ENCODE measurements at regions not wholly inside any gene's neighbourhood (a gene's known extent, or its start where the extent isn't known, plus 50 kb on each side); places are given as distances from the start of the nearest gene placed in this dataset.

DNA sequence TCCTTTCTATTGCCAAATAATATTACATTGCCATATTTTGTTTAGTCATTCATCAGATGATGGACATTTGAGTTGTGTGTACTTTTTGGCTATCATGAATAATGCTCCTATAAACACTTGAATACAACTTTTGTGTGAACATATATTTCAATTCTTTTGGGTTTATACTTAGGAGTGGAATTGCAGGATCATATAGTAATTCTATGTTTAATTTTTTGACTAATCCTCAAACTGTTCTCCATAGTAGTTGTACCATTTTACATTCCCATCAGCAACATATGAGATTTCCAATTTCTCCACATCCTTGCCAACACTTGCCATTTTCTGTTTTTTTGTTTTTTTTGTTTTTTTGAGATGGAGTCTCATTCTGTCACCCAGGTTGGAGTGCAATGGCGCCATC is 87.2 kb downstream of the B3GNT2 start:
- TF ChIP-seq, protein P1, sequence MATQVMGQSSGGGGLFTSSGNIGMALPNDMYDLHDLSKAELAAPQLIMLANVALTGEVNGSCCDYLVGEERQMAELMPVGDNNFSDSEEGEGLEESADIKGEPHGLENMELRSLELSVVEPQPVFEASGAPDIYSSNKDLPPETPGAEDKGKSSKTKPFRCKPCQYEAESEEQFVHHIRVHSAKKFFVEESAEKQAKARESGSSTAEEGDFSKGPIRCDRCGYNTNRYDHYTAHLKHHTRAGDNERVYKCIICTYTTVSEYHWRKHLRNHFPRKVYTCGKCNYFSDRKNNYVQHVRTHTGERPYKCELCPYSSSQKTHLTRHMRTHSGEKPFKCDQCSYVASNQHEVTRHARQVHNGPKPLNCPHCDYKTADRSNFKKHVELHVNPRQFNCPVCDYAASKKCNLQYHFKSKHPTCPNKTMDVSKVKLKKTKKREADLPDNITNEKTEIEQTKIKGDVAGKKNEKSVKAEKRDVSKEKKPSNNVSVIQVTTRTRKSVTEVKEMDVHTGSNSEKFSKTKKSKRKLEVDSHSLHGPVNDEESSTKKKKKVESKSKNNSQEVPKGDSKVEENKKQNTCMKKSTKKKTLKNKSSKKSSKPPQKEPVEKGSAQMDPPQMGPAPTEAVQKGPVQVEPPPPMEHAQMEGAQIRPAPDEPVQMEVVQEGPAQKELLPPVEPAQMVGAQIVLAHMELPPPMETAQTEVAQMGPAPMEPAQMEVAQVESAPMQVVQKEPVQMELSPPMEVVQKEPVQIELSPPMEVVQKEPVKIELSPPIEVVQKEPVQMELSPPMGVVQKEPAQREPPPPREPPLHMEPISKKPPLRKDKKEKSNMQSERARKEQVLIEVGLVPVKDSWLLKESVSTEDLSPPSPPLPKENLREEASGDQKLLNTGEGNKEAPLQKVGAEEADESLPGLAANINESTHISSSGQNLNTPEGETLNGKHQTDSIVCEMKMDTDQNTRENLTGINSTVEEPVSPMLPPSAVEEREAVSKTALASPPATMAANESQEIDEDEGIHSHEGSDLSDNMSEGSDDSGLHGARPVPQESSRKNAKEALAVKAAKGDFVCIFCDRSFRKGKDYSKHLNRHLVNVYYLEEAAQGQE (IDR thresholded peaks at IDR 0.05; ENCODE audit: insufficient read depth in 1 of 2, low read depth in 2 of 2, low read length in 1 of 2): no peak
- TF ChIP-seq, protein P2, sequence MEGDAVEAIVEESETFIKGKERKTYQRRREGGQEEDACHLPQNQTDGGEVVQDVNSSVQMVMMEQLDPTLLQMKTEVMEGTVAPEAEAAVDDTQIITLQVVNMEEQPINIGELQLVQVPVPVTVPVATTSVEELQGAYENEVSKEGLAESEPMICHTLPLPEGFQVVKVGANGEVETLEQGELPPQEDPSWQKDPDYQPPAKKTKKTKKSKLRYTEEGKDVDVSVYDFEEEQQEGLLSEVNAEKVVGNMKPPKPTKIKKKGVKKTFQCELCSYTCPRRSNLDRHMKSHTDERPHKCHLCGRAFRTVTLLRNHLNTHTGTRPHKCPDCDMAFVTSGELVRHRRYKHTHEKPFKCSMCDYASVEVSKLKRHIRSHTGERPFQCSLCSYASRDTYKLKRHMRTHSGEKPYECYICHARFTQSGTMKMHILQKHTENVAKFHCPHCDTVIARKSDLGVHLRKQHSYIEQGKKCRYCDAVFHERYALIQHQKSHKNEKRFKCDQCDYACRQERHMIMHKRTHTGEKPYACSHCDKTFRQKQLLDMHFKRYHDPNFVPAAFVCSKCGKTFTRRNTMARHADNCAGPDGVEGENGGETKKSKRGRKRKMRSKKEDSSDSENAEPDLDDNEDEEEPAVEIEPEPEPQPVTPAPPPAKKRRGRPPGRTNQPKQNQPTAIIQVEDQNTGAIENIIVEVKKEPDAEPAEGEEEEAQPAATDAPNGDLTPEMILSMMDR (IDR thresholded peaks at IDR 0.05): no peak
- TF ChIP-seq TCF7L2 (IDR thresholded peaks at IDR 0.05; ENCODE audit: low read depth, low read length): no peak

All from Panc1 (cell line).